GM21390 (cell line): ENCODE measurements at regions not wholly inside any gene's neighbourhood (a gene's known extent, or its start where the extent isn't known, plus 50 kb on each side); places are given as distances from the start of the nearest gene placed in this dataset.
"Not testable (repeated sequence)": the region's sequence is repeated elsewhere in the genome, so short reads cannot be mapped to it uniquely, and the experiment has no call there.

Source experiments
- ATAC-seq: cut with Tn5 transposase; IDR thresholded peaks from one replicate; pipeline ENCODE4 v1.9.1; 2021; ENCODE audit not compliant: unreplicated experiment

- ATAC-seq = no peak
Observed at GRCh38 chr11:34756591-34756990, 135.7 kb downstream of the EHF start.

GRCh38 chr11:34755671-34756070 lies 134.8 kb downstream of the EHF start:
- no peak for ATAC-seq

- no peak for ATAC-seq
Observed at GRCh38 chr11:34754171-34754823, 133.4 kb downstream of the EHF start.

- no peak for ATAC-seq
Observed at GRCh38 chr11:34750692-34751405, 130.0 kb downstream of the EHF start.

GRCh38 chr11:34749666-34750659 lies 129.1 kb downstream of the EHF start:
- no peak for ATAC-seq

- no peak for ATAC-seq
Observed at GRCh38 chr11:34748036-34748435, 127.1 kb downstream of the EHF start.

GRCh38 chr11:34747251-34747650 lies 126.4 kb downstream of the EHF start:
- ATAC-seq = no peak

- no peak for ATAC-seq
Observed at GRCh38 chr11:34745195-34745594, 124.3 kb downstream of the EHF start.

- no peak for ATAC-seq
Observed at GRCh38 chr11:34744511-34744910, 123.6 kb downstream of the EHF start.

GRCh38 chr11:34738237-34738636 lies 117.3 kb downstream of the EHF start:
- no peak for ATAC-seq

GRCh38 chr11:34732831-34733230 lies 111.9 kb downstream of the EHF start:
- no peak for ATAC-seq

GRCh38 chr11:34731603-34732002 lies 110.7 kb downstream of the EHF start:
- ATAC-seq = no peak

GRCh38 chr11:34730544-34731295 lies 109.8 kb downstream of the EHF start:
- no peak for ATAC-seq

- no peak for ATAC-seq
Observed at GRCh38 chr11:34728609-34729008, 107.7 kb downstream of the EHF start.

GRCh38 chr11:34727228-34727737 lies 106.4 kb downstream of the EHF start:
- no peak for ATAC-seq

GRCh38 chr11:34724973-34725372 lies 104.1 kb downstream of the EHF start:
- no peak for ATAC-seq

GRCh38 chr11:34721646-34722045 lies 100.8 kb downstream of the EHF start:
- no peak for ATAC-seq

GRCh38 chr11:34719303-34719848 lies 98.5 kb downstream of the EHF start:
- ATAC-seq = no peak

- ATAC-seq = not testable (repeated sequence)
Observed at GRCh38 chr11:34713631-34714030, 92.7 kb downstream of the EHF start.
